ENCODE measurements at regions not wholly inside any gene's neighbourhood (a gene's known extent, or its start where the extent isn't known, plus 50 kb on each side); places are given as distances from the start of the nearest gene placed in this dataset.

DNA sequence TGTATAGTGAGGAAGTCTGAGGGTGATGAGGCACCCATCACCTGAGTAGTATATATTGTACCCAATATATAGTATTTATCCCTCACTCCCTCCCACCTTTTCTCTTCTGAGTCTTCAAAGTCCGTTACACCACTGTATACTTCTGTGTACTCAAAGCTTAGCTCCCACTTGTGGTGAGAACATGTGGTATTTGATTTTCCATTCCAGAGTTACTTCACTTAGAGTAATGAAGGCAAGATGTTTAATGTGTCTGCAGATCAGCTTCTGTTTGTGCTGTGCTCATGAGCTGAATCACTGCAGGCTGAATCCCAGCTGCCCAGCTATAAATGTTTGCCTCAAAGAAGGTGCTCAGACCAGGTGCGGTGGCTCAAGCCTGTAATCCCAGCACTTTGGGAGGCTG lies 139.3 kb upstream of the FOXA2 start:
- no peak for TF ChIP-seq FOSL1 (CRISPR knock-in tag; IDR thresholded peaks at IDR 0.05; ENCODE audit: borderline replicate concordance)
- TF ChIP-seq ZNF780A (CRISPR knock-in tag; IDR thresholded peaks at IDR 0.05) = no peak
- TF ChIP-seq, protein P1, sequence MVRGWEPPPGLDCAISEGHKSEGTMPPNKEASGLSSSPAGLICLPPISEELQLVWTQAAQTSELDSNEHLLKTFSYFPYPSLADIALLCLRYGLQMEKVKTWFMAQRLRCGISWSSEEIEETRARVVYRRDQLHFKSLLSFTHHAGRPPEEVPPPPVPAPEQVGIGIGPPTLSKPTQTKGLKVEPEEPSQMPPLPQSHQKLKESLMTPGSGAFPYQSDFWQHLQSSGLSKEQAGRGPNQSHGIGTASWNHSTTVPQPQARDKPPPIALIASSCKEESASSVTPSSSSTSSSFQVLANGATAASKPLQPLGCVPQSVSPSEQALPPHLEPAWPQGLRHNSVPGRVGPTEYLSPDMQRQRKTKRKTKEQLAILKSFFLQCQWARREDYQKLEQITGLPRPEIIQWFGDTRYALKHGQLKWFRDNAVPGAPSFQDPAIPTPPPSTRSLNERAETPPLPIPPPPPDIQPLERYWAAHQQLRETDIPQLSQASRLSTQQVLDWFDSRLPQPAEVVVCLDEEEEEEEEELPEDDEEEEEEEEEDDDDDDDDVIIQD (CRISPR knock-in tag; IDR thresholded peaks at IDR 0.05; ENCODE audit: low read depth) = no peak
- no peak for TF ChIP-seq ZNF816 (CRISPR knock-in tag; IDR thresholded peaks at IDR 0.05; ENCODE audit: borderline replicate concordance)
- TF ChIP-seq ARNTL (CRISPR knock-in tag; IDR thresholded peaks at IDR 0.05) = no peak
- TF ChIP-seq ZNF577 (CRISPR knock-in tag; IDR thresholded peaks at IDR 0.05; ENCODE audit: borderline replicate concordance, low read depth) = no peak
- no peak for TF ChIP-seq KLF16 (CRISPR knock-in tag; IDR thresholded peaks at IDR 0.05)
- TF ChIP-seq, protein P2, sequence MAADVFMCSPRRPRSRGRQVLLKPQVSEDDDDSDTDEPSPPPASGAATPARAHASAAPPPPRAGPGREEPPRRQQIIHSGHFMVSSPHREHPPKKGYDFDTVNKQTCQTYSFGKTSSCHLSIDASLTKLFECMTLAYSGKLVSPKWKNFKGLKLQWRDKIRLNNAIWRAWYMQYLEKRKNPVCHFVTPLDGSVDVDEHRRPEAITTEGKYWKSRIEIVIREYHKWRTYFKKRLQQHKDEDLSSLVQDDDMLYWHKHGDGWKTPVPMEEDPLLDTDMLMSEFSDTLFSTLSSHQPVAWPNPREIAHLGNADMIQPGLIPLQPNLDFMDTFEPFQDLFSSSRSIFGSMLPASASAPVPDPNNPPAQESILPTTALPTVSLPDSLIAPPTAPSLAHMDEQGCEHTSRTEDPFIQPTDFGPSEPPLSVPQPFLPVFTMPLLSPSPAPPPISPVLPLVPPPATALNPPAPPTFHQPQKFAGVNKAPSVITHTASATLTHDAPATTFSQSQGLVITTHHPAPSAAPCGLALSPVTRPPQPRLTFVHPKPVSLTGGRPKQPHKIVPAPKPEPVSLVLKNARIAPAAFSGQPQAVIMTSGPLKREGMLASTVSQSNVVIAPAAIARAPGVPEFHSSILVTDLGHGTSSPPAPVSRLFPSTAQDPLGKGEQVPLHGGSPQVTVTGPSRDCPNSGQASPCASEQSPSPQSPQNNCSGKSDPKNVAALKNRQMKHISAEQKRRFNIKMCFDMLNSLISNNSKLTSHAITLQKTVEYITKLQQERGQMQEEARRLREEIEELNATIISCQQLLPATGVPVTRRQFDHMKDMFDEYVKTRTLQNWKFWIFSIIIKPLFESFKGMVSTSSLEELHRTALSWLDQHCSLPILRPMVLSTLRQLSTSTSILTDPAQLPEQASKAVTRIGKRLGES (CRISPR knock-in tag; IDR thresholded peaks at IDR 0.05; ENCODE audit: borderline replicate concordance) = no peak
- TF ChIP-seq PHF5A (CRISPR knock-in tag; IDR thresholded peaks at IDR 0.05; ENCODE audit: low read depth, unreplicated experiment) = no peak
- TF ChIP-seq ZC3H4 (CRISPR knock-in tag; IDR thresholded peaks at IDR 0.05; ENCODE audit: borderline replicate concordance) = no peak
- no peak for TF ChIP-seq PCBP2 (optimal IDR thresholded peaks at IDR 0.05; ENCODE audit: low read depth, low read length, poor library complexity, severe bottlenecking)
- no peak for TF ChIP-seq ZNF180 (CRISPR knock-in tag; IDR thresholded peaks at IDR 0.05; ENCODE audit: borderline replicate concordance, low read depth)
- TF ChIP-seq TARDBP (CRISPR knock-in tag; IDR thresholded peaks at IDR 0.05) = no peak
- Histone ChIP-seq H2AFZ (ENCODE audit: low read length) (no peak overlapping the region), H3K9ac (ENCODE audit: insufficient read depth, low read depth, low read length) (no peak overlapping the region), H3K4me3 (replicated peaks in 1 of 3; ENCODE audit: insufficient read depth in 1 of 3, low read depth in 2 of 3, low read length in 3 of 3) (no peak overlapping the region), H3K27ac (ENCODE audit: extremely low read length, insufficient read depth, low read length) (no peak overlapping the region), H3K36me3 (replicated peaks in 1 of 2; ENCODE audit: control insufficient read depth in 1 of 2, insufficient read depth in 2 of 2, low read length in 2 of 2) (no peaks in the 10 kb centered on the region), H3K79me2 (ENCODE audit: insufficient read depth, low read length) (no peaks in the 10 kb centered on the region), H3K4me2 (ENCODE audit: low read depth, low read length) (no peak overlapping the region), H3K4me1 (ENCODE audit: insufficient read depth, low read length) (no peaks in the 10 kb centered on the region), H3K9me3 (ENCODE audit: low read length) (no peaks in the 10 kb centered on the region), H3K27me3 (ENCODE audit: control insufficient read depth in 1 of 2, insufficient read depth in 2 of 2, low read length in 2 of 2) (no peaks in the 10 kb centered on the region), H4K20me1 (ENCODE audit: insufficient read depth, low read length) (no peaks in the 10 kb centered on the region)
- ATAC-seq (no peak; the same call in 1 of the 3 replicates), FAIRE-seq (no peak), DNase-seq (ENCODE audit: low spot score) (no peak)
- ChIA-PET POLR2A (no interaction called here), CTCF (ENCODE audit: low intra/inter-chr PET ratio, low total read pairs) (no interaction called here)
- intact Hi-C loops (cut with micrococcal nuclease; ENCODE audit: unreplicated experiment) = no loop called here
- 49% methylated on average over 2 of the region's 2 CpGs for WGBS (ENCODE audit: low lambda C conversion rate)
- BruUV-seq (replicated peaks) = no TSS peak
- in situ Hi-C loops (cut with HindIII; ENCODE audit: extremely low pct_ligation_motif_present, low pct_unique_long_range_greater_than_20kb) = no loop called here

Data from HepG2 (cell line).